Upper lobe of left lung (tissue), 6 donors: ENCODE measurements at regions not wholly inside any gene's neighbourhood (a gene's known extent, or its start where the extent isn't known, plus 50 kb on each side); places are given as distances from the start of the nearest gene placed in this dataset.

ENCODE experiments used
- ATAC-seq, 2 donors: fragments of 200-7000 bp; cut with Tn5 transposase; one replicate each; pipeline ENCODE4 v1.9.1; 2022; ENCODE audit warnings: mild to moderate bottlenecking in 2 of 2, moderate library complexity in 2 of 2; ENCODE audit not compliant: low FRiP score in 2 of 2
- DNase-seq, 2 donors: peaks; one replicate each; pipeline ENCODE4 v3.0.0-alpha.2; 2019 to 2020
- H3K27ac ChIP-seq, 4 donors: fragments of 200-600 bp; sonication (generic); one replicate each; pipeline ENCODE4 v1.5.1; 2016 to 2019
- H3K27me3 ChIP-seq, 4 donors: fragments of 200-600 bp; sonication (generic); one replicate each; pipeline ENCODE4 v1.5.1; 2017 to 2019
- H3K36me3 ChIP-seq, 4 donors: fragments of 200-600 bp; sonication (generic); one replicate each; pipeline ENCODE4 v1.5.1; 2016 to 2019
- H3K4me1 ChIP-seq, 4 donors: fragments of 200-600 bp; sonication (generic); one replicate each; pipeline ENCODE4 v1.5.1; 2018 to 2019
- H3K4me3 ChIP-seq, 4 donors: fragments of 200-600 bp; sonication (generic); one replicate each; pipeline ENCODE4 v1.5.1; 2017 to 2019; ENCODE audit warnings: mild to moderate bottlenecking in 2 of 4, moderate library complexity in 1 of 4
- H3K9me3 ChIP-seq, 4 donors: fragments of 200-600 bp; sonication (generic); one replicate each; pipeline ENCODE4 v1.5.1; 2018 to 2019
- EP300 ChIP-seq, 4 donors: sonication (generic); formaldehyde crosslinking; IDR thresholded peaks; one replicate each; pipeline ENCODE4 v1.5.1; 2017; ENCODE audit warnings: antibody characterized with exemption in 4 of 4, control low read depth in 2 of 4
- POLR2A ChIP-seq, 4 donors: fragments of 450-650 bp; IDR thresholded peaks; one replicate each; pipeline ENCODE4 v1.5.1; 2016 to 2017; ENCODE audit warnings: antibody characterized with exemption in 4 of 4, mild to moderate bottlenecking in 2 of 4
- POLR2AphosphoS5 ChIP-seq, 2 donors: sonication (generic); formaldehyde crosslinking; IDR thresholded peaks; one replicate each; pipeline ENCODE4 v1.5.1; 2017; ENCODE audit warnings: antibody characterized with exemption in 2 of 2
- WGBS, 2 donors: methylation state at CpG; one replicate each; pipeline ENCODE4 v1.1.5; 2017 to 2018; 5-methylcytosine and 5-hydroxymethylcytosine counted together
- TF ChIP-seq, protein P1 (sequence below), 6 experiments: fragments of 450-650 bp in 4 of 6; fragments of 200-600 bp in 2 of 6; sonication (generic) in 2 of 6; IDR thresholded peaks; one replicate each; pipeline ENCODE4 v1.5.1; 2016 to 2019; ENCODE audit warnings: antibody characterized with exemption in 6 of 6
- donor health status: DM: no; HTN: no; CAD: no; lungs with moderate emphysema.
- donor health status: DM: no; HTN: yes; CAD: no; lungs with severe emphysema.

- no peak for DNase-seq
- Histone ChIP-seq H3K9me3 (no peaks in the 10 kb centered on the region), H3K36me3 (no peaks in the 10 kb centered on the region), H3K4me1 (no peaks in the 10 kb centered on the region), H3K4me3 (no peak overlapping the region), H3K27ac (no peak overlapping the region), H3K27me3 (no peaks in the 10 kb centered on the region)
- ATAC-seq, result no peak
- WGBS, 2 donors, result 83 to 90% methylated on average over 4 of the region's 4 CpGs
- no peak for TF ChIP-seq POLR2A (IDR thresholded peaks at IDR 0.05)
- TF ChIP-seq POLR2AphosphoS5 (IDR thresholded peaks at IDR 0.05), result no peak
- TF ChIP-seq, protein P1, sequence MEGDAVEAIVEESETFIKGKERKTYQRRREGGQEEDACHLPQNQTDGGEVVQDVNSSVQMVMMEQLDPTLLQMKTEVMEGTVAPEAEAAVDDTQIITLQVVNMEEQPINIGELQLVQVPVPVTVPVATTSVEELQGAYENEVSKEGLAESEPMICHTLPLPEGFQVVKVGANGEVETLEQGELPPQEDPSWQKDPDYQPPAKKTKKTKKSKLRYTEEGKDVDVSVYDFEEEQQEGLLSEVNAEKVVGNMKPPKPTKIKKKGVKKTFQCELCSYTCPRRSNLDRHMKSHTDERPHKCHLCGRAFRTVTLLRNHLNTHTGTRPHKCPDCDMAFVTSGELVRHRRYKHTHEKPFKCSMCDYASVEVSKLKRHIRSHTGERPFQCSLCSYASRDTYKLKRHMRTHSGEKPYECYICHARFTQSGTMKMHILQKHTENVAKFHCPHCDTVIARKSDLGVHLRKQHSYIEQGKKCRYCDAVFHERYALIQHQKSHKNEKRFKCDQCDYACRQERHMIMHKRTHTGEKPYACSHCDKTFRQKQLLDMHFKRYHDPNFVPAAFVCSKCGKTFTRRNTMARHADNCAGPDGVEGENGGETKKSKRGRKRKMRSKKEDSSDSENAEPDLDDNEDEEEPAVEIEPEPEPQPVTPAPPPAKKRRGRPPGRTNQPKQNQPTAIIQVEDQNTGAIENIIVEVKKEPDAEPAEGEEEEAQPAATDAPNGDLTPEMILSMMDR (IDR thresholded peaks at IDR 0.05), result no peak
- no peak for TF ChIP-seq EP300 (IDR thresholded peaks at IDR 0.05)
Observed at GRCh38 chr3:83734656-83735055, 1224.1 kb upstream of the CADM2 start.

- Histone ChIP-seq H3K27me3 (no peaks in the 10 kb centered on the region), H3K27ac (no peak overlapping the region), H3K9me3 (no peaks in the 10 kb centered on the region), H3K4me3 (no peak overlapping the region), H3K4me1 (no peaks in the 10 kb centered on the region), H3K36me3 (no peaks in the 10 kb centered on the region)
- no peak for DNase-seq
- TF ChIP-seq EP300 (IDR thresholded peaks at IDR 0.05), result no peak
- TF ChIP-seq, protein P1 (IDR thresholded peaks at IDR 0.05), result no peak
- no peak for TF ChIP-seq POLR2A (IDR thresholded peaks at IDR 0.05)
- no peak for TF ChIP-seq POLR2AphosphoS5 (IDR thresholded peaks at IDR 0.05)
- WGBS, 2 donors, result 53 to 62% methylated on average over 4 of the region's 4 CpGs
- no peak for ATAC-seq
Observed at GRCh38 chr3:83738202-83738601, 1220.6 kb upstream of the CADM2 start.

- TF ChIP-seq POLR2AphosphoS5 (IDR thresholded peaks at IDR 0.05) (no peak), EP300 (IDR thresholded peaks at IDR 0.05) (no peak), POLR2A (IDR thresholded peaks at IDR 0.05) (no peak)
- TF ChIP-seq, protein P1 (IDR thresholded peaks at IDR 0.05), result no peak
- Histone ChIP-seq H3K27me3 (no peaks in the 10 kb centered on the region), H3K4me1 (no peaks in the 10 kb centered on the region), H3K9me3 (no peaks in the 10 kb centered on the region), H3K27ac (no peak overlapping the region), H3K36me3 (no peaks in the 10 kb centered on the region), H3K4me3 (no peak overlapping the region)
- DNase-seq (no peak), ATAC-seq (no peak)
- WGBS, 2 donors, result 52 to 58% methylated on average over 1 of the region's 1 CpG
Observed at GRCh38 chr3:83740504-83740903, 1218.3 kb upstream of the CADM2 start.

- TF ChIP-seq POLR2A (IDR thresholded peaks at IDR 0.05), result no peak
- TF ChIP-seq EP300 (IDR thresholded peaks at IDR 0.05), result no peak
- TF ChIP-seq, protein P1 (IDR thresholded peaks at IDR 0.05), result no peak
- TF ChIP-seq POLR2AphosphoS5 (IDR thresholded peaks at IDR 0.05), result no peak
- ATAC-seq, result no peak
- H3K27me3 ChIP-seq, result no peaks in the 10 kb centered on the region
Observed at GRCh38 chr3:83765956-83766355, 1192.8 kb upstream of the CADM2 start.

More at GRCh38 chr3:83765956-83766355, 1192.8 kb upstream of the CADM2 start:
- H3K27ac ChIP-seq, result no peak overlapping the region
- H3K36me3 ChIP-seq, result no peaks in the 10 kb centered on the region
- no peak overlapping the region for H3K4me3 ChIP-seq
- DNase-seq, result no peak
- H3K9me3 ChIP-seq, result no peaks in the 10 kb centered on the region
- H3K4me1 ChIP-seq, result no peaks in the 10 kb centered on the region
- WGBS, 2 donors, result 41 to 77% methylated on average over 1 of the region's 1 CpG
